Stomach (tissue), 8 donors: ENCODE measurements at regions not wholly inside any gene's neighbourhood (a gene's known extent, or its start where the extent isn't known, plus 50 kb on each side); places are given as distances from the start of the nearest gene placed in this dataset.

Experiments
- DNase-seq, 2 donors: peaks; one replicate each; pipeline versions ENCODE4 v3.0.0 to v3.0.0-alpha.2; 2013 to 2019
- H3K27ac ChIP-seq, 5 donors: fragments of 200-600 bp in 4 of 5; sonication (generic) in 4 of 5; one replicate each; pipeline ENCODE4 v1.5.1; 2013 to 2019; ENCODE audit warnings: mild to moderate bottlenecking in 1 of 5, moderate library complexity in 1 of 5
- H3K27me3 ChIP-seq, 3 donors: fragments of 200-600 bp; sonication (generic); one replicate each; pipeline ENCODE4 v1.5.1; 2017 to 2019; ENCODE audit warnings: mixed run types in 1 of 3
- H3K36me3 ChIP-seq, 4 donors: fragments of 200-600 bp; sonication (generic); 1 replicate in 3 of 4; 2 replicates in 1 of 4; pipeline ENCODE4 v1.5.1; 2016 to 2019
- H3K4me1 ChIP-seq, 4 donors: fragments of 200-600 bp; sonication (generic); one replicate each; pipeline ENCODE4 v1.5.1; 2016 to 2019
- H3K4me3 ChIP-seq, 4 donors: fragments of 200-600 bp; sonication (generic) in 3 of 4; one replicate each; pipeline ENCODE4 v1.5.1; 2016 to 2019; ENCODE audit warnings: mild to moderate bottlenecking in 1 of 4
- H3K9me3 ChIP-seq, 4 donors: fragments of 200-600 bp; sonication (generic); one replicate each; pipeline ENCODE4 v1.5.1; 2016 to 2019
- EP300 ChIP-seq: sonication (generic); formaldehyde crosslinking; IDR thresholded peaks from one replicate; pipeline ENCODE4 v1.6.1; 2017; ENCODE audit warnings: antibody characterized with exemption
- POLR2A ChIP-seq, 4 donors: fragments of 450-650 bp; IDR thresholded peaks; one replicate each; pipeline ENCODE4 v1.6.1; 2016; ENCODE audit warnings: antibody characterized with exemption in 4 of 4, control low read depth in 2 of 4, mild to moderate bottlenecking in 1 of 4, moderate library complexity in 1 of 4
- POLR2AphosphoS5 ChIP-seq, 3 donors: sonication (generic); formaldehyde crosslinking; IDR thresholded peaks; one replicate each; pipeline ENCODE4 v1.6.1; 2016; ENCODE audit warnings: antibody characterized with exemption in 3 of 3
- WGBS, 5 donors: extraction: QIAGEN DNeasy Blood & Tissue Kit in 3 of 5; methylation state at CpG; one replicate each; pipeline versions ENCODE4 v1.1.5 to v1.1.7; 2013 to 2018; 5-methylcytosine and 5-hydroxymethylcytosine counted together
- intact Hi-C: fragments of 100-400 bp; cut with DNase I; formaldehyde crosslinking; loops from one replicate; pipeline ENCODE4 v1.15.1; 2023; ENCODE audit warnings: low total_unique reads
- TF ChIP-seq, protein P1 (sequence below), 7 experiments: fragments of 450-650 bp in 4 of 7; fragments of 200-600 bp in 3 of 7; sonication (generic) in 3 of 7; IDR thresholded peaks; one replicate each; pipeline ENCODE4 v1.5.1; 2016 to 2019; ENCODE audit warnings: antibody characterized with exemption in 7 of 7, control low read depth in 2 of 7, mild to moderate bottlenecking in 1 of 7
- donor health status: healthy with polysubstance abuse.
- donor health status: Bipolar disorder and iron deficiency.
- donor health status: healthy.

DNA sequence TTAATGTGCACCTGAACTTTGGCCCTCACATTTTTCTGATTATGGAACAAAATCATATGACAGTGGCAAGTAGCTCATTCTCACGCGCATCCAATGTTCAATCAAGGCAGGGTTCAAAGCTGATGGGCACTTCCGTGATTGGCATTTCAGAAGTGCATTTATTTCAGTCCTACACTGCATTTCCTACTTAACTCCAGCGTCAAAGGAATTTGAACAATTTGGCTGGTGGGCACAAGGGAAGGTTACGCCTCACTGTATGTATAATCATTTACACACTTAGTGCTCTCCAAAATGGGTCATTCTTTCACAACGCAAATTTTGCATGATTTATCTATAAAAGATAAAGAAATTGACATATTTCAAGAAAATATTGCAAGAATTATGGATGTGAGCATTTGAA lies 167.9 kb upstream of the VLDLR start:
- no peak for TF ChIP-seq POLR2AphosphoS5 (IDR thresholded peaks at IDR 0.05)
- TF ChIP-seq, protein P1, sequence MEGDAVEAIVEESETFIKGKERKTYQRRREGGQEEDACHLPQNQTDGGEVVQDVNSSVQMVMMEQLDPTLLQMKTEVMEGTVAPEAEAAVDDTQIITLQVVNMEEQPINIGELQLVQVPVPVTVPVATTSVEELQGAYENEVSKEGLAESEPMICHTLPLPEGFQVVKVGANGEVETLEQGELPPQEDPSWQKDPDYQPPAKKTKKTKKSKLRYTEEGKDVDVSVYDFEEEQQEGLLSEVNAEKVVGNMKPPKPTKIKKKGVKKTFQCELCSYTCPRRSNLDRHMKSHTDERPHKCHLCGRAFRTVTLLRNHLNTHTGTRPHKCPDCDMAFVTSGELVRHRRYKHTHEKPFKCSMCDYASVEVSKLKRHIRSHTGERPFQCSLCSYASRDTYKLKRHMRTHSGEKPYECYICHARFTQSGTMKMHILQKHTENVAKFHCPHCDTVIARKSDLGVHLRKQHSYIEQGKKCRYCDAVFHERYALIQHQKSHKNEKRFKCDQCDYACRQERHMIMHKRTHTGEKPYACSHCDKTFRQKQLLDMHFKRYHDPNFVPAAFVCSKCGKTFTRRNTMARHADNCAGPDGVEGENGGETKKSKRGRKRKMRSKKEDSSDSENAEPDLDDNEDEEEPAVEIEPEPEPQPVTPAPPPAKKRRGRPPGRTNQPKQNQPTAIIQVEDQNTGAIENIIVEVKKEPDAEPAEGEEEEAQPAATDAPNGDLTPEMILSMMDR (IDR thresholded peaks at IDR 0.05), result no peak
- no peak for TF ChIP-seq EP300
- no peak for TF ChIP-seq POLR2A (IDR thresholded peaks at IDR 0.05)
- no peak overlapping the region for H3K4me3 ChIP-seq
- intact Hi-C loops, result no loop called here
- H3K36me3 ChIP-seq, result no peaks in the 10 kb centered on the region
- WGBS, 5 donors, result 71 to 82% (median 75%) methylated on average over 6 of the region's 6 CpGs
- no peaks in the 10 kb centered on the region for H3K27me3 ChIP-seq
- DNase-seq, result no peak
- H3K9me3 ChIP-seq, result no peaks in the 10 kb centered on the region
- no peaks in the 10 kb centered on the region for H3K4me1 ChIP-seq
- H3K27ac ChIP-seq, result no peak overlapping the region

DNA sequence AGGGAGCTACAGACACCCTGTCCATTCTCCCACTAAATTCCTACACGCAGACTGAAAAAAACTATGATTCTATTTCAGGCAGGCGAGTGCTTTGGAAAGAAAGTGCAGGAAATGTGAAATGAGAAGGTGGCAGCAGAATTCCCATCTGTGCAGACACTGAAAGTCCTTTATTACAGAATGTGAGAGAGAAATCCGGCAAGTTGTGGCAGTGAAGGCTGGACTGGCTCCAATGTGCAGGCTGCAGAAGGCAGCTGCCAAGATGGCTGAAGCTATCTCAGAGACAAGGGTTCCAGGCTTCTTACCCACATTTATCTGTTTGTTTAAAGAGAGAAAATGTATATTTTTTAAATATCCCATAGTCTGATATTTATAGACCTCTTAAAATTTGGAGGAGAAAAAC lies 161.8 kb upstream of the VLDLR start:
- DNase-seq, result no peak
- intact Hi-C loops, result no loop called here
- no peaks in the 10 kb centered on the region for H3K4me1 ChIP-seq
- no peaks in the 10 kb centered on the region for H3K9me3 ChIP-seq
- 59 to 90% (median 82%) methylated on average over 3 of the region's 3 CpGs for WGBS, 5 donors
- H3K27me3 ChIP-seq, result no peaks in the 10 kb centered on the region
- no peak for TF ChIP-seq POLR2A (IDR thresholded peaks at IDR 0.05)
- no peak for TF ChIP-seq POLR2AphosphoS5 (IDR thresholded peaks at IDR 0.05)
- TF ChIP-seq, protein P1 (IDR thresholded peaks at IDR 0.05), result no peak
- no peak for TF ChIP-seq EP300
- no peak overlapping the region for H3K27ac ChIP-seq
- H3K36me3 ChIP-seq, result no peaks in the 10 kb centered on the region
- no peak overlapping the region for H3K4me3 ChIP-seq

GRCh38 chr9:2461892-2462291 lies 159.7 kb upstream of the VLDLR start:
- WGBS, 5 donors, result 57 to 84% (median 78%) methylated on average over 5 of the region's 5 CpGs
- intact Hi-C loops, result no loop called here
- Histone ChIP-seq H3K36me3 (no peaks in the 10 kb centered on the region), H3K4me1 (no peaks in the 10 kb centered on the region), H3K4me3 (no peak overlapping the region), H3K27ac (no peak overlapping the region), H3K27me3 (no peaks in the 10 kb centered on the region), H3K9me3 (no peaks in the 10 kb centered on the region)
- peak in 1 of 2 donors; percentile 68 for DNase-seq
- TF ChIP-seq, protein P1 (IDR thresholded peaks at IDR 0.05), result no peak
- TF ChIP-seq POLR2A (IDR thresholded peaks at IDR 0.05), result no peak
- TF ChIP-seq EP300, result no peak

GRCh38 chr9:2464624-2465023 lies 157.0 kb upstream of the VLDLR start:
- TF ChIP-seq POLR2A (IDR thresholded peaks at IDR 0.05) (no peak), EP300 (no peak), POLR2AphosphoS5 (IDR thresholded peaks at IDR 0.05) (no peak)
- TF ChIP-seq, protein P1 (IDR thresholded peaks at IDR 0.05), result no peak
- no peak for DNase-seq
- Histone ChIP-seq H3K27me3 (no peaks in the 10 kb centered on the region), H3K4me3 (no peak overlapping the region), H3K36me3 (no peaks in the 10 kb centered on the region), H3K9me3 (no peaks in the 10 kb centered on the region), H3K4me1 (no peaks in the 10 kb centered on the region), H3K27ac (no peak overlapping the region)
- WGBS, 5 donors, result 84 to 94% (median 93%) methylated on average over 2 of the region's 2 CpGs
- intact Hi-C loops, result no loop called here
